Neural progenitor cell (in vitro differentiated cells): ENCODE measurements at regions not wholly inside any gene's neighbourhood (a gene's known extent, or its start where the extent isn't known, plus 50 kb on each side); places are given as distances from the start of the nearest gene placed in this dataset.

Source experiments
- DNase-seq: peaks from one replicate; pipeline ENCODE4 v3.0.0-alpha.2; 2016; ENCODE audit warnings: low spot score
- H2AFZ ChIP-seq: fragments of 200-600 bp; sonication (generic); replicated peaks from 2 replicates; pipeline ENCODE4 v1.6.1; 2016; ENCODE audit warnings: antibody characterized with exemption
- H3F3A ChIP-seq: fragments of 200-600 bp; sonication (generic); 2 replicates; pipeline ENCODE4 v1.6.1; 2016; ENCODE audit warnings: antibody characterized with exemption, low read depth
- H3K27ac ChIP-seq: fragments of 200-600 bp; sonication (generic); 2 replicates; pipeline ENCODE4 v1.5.1; 2016; ENCODE audit warnings: mild to moderate bottlenecking
- H3K27me3 ChIP-seq: fragments of 200-600 bp; sonication (generic); 2 replicates; pipeline ENCODE4 v1.6.1; 2016; ENCODE audit warnings: mild to moderate bottlenecking, moderate library complexity
- H3K36me3 ChIP-seq: fragments of 200-600 bp; sonication (generic); 2 replicates; pipeline ENCODE4 v1.5.1; 2016
- H3K4me1 ChIP-seq: fragments of 200-600 bp; sonication (generic); 2 replicates; pipeline ENCODE4 v1.6.1; 2016; ENCODE audit warnings: mixed run types
- H3K4me2 ChIP-seq: fragments of 200-600 bp; sonication (generic); 2 replicates; pipeline ENCODE4 v1.6.1; 2016
- H3K4me3 ChIP-seq: fragments of 200-600 bp; sonication (generic); 2 replicates; pipeline ENCODE4 v1.5.1; 2016
- H3K79me2 ChIP-seq: fragments of 200-600 bp; sonication (generic); 2 replicates; pipeline ENCODE4 v1.6.1; 2016; ENCODE audit warnings: low read depth
- H3K9ac ChIP-seq: fragments of 200-600 bp; sonication (generic); 2 replicates; pipeline ENCODE4 v1.6.1; 2016
- H3K9me3 ChIP-seq: fragments of 200-600 bp; sonication (generic); 2 replicates; pipeline ENCODE4 v1.5.1; 2016; ENCODE audit warnings: low read depth
- H4K20me1 ChIP-seq: fragments of 200-600 bp; sonication (generic); 2 replicates; pipeline ENCODE4 v1.6.1; 2016; ENCODE audit warnings: low read depth
- H3K27ac Mint-ChIP-seq: 3 replicates; pipeline ENCODE4 v1.8.0; 2021; ENCODE audit warnings: mixed read lengths
- H3K27me3 Mint-ChIP-seq: 2 replicates; pipeline ENCODE4 v1.8.0; 2022; ENCODE audit warnings: low read depth, mild to moderate bottlenecking, inconsistent platforms, moderate library complexity, mixed read lengths; ENCODE audit not compliant: insufficient read depth
- H3K36me3 Mint-ChIP-seq: 3 replicates; pipeline ENCODE4 v1.8.0; 2021; ENCODE audit warnings: mixed read lengths
- H3K4me1 Mint-ChIP-seq: 3 replicates; pipeline ENCODE4 v1.8.0; 2021; ENCODE audit warnings: mixed read lengths
- H3K4me3 Mint-ChIP-seq: 3 replicates; pipeline ENCODE4 v1.8.0; 2021; ENCODE audit warnings: mild to moderate bottlenecking, moderate library complexity, mixed read lengths
- H3K9me3 Mint-ChIP-seq: 3 replicates; pipeline ENCODE4 v1.8.0; 2020; ENCODE audit warnings: mixed read lengths
- EZH2 ChIP-seq: fragments of 200-600 bp; sonication (generic); IDR thresholded peaks from 2 replicates; pipeline ENCODE4 v1.6.1; 2017; ENCODE audit warnings: antibody characterized with exemption, mild to moderate bottlenecking, moderate library complexity
- EZH2phosphoT487 ChIP-seq: fragments of 200-600 bp; sonication (generic); IDR thresholded peaks from 2 replicates; pipeline ENCODE4 v1.6.1; 2017; ENCODE audit warnings: antibody characterized with exemption
- TF ChIP-seq, protein P1 (sequence below): fragments of 200-600 bp; sonication (generic); IDR thresholded peaks from 2 replicates; pipeline ENCODE4 v1.5.1; 2017; ENCODE audit warnings: antibody characterized with exemption, mild to moderate bottlenecking

DNA sequence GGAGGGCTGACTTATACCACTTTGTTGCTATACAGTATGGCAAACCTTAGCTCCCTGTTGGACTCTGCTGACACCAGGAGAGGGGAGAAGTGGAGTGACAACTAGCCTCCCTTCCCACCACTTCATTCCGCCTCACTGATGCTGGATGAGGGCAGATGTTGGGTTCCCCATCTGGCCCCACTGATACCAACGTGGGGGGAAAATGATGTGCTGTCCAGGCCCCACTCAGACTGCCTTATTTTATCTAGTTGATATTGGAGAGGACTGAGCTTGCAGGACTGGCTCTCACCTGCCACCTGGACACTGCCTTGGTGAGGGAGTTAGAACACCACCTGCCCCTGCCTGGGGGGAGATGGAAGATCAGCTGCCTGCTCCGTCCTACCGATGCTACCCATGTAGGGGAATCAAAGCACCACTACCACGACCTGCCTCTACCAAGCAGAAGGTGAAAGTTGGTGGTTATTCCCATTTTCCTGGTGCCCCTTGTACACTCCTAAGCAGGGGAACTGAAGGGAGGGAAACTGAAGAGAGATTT, 292.1 kb downstream of the GADD45G start:
- Mint-ChIP-seq H3K4me3 (no peak overlapping the region), H3K27ac (no peak overlapping the region), H3K36me3 (no peaks in the 10 kb centered on the region), H3K9me3 (no peaks in the 10 kb centered on the region), H3K27me3 (peaks cover 4% of the 10 kb centered on the region), H3K4me1 (peaks cover under 1% of the 10 kb centered on the region)
- DNase-seq, result no peak
- Histone ChIP-seq H2AFZ (no peak overlapping the region), H3K4me3 (no peak overlapping the region), H3F3A (no peaks in the 10 kb centered on the region), H3K27ac (no peak overlapping the region), H3K79me2 (no peaks in the 10 kb centered on the region), H3K4me1 (no peaks in the 10 kb centered on the region), H3K4me2 (no peak overlapping the region), H3K9me3 (no peaks in the 10 kb centered on the region), H3K36me3 (no peaks in the 10 kb centered on the region), H3K27me3 (no peaks in the 10 kb centered on the region), H3K9ac (no peak overlapping the region), H4K20me1 (no peaks in the 10 kb centered on the region)
- TF ChIP-seq, protein P1, sequence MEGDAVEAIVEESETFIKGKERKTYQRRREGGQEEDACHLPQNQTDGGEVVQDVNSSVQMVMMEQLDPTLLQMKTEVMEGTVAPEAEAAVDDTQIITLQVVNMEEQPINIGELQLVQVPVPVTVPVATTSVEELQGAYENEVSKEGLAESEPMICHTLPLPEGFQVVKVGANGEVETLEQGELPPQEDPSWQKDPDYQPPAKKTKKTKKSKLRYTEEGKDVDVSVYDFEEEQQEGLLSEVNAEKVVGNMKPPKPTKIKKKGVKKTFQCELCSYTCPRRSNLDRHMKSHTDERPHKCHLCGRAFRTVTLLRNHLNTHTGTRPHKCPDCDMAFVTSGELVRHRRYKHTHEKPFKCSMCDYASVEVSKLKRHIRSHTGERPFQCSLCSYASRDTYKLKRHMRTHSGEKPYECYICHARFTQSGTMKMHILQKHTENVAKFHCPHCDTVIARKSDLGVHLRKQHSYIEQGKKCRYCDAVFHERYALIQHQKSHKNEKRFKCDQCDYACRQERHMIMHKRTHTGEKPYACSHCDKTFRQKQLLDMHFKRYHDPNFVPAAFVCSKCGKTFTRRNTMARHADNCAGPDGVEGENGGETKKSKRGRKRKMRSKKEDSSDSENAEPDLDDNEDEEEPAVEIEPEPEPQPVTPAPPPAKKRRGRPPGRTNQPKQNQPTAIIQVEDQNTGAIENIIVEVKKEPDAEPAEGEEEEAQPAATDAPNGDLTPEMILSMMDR, result no peak
- TF ChIP-seq EZH2 (no peak), EZH2phosphoT487 (no peak)

DNA sequence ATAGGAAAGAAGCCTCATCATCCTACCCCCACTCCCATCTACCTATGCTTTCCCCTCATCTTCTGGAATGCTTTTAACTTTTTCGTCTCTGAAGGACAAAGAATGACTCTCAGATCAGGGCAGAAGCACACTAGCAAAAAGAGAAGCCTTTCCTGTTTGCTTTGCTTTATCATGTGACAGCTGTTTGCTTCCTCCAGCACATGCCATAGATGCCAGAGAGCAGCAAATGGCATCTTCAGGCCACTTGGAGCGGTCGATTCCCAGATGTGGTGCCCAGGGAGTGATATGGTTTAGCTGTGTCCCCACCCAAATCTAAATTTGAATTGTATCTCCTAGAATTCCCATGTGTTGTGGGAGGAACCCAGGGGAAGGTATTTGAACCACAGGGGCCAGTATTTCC, 294.8 kb downstream of the GADD45G start:
- H3K27ac ChIP-seq, result no peak overlapping the region
- H3K4me3 ChIP-seq, result no peak overlapping the region
- H3K79me2 ChIP-seq, result no peaks in the 10 kb centered on the region
- H3K4me1 ChIP-seq, result no peaks in the 10 kb centered on the region
- H4K20me1 ChIP-seq, result no peaks in the 10 kb centered on the region
- H3K9me3 ChIP-seq, result no peaks in the 10 kb centered on the region
- H3K27ac Mint-ChIP-seq, result no peak overlapping the region
- no peaks in the 10 kb centered on the region for H3K36me3 Mint-ChIP-seq
- no peak for DNase-seq
- peaks cover 3% of the 10 kb centered on the region for H3K27me3 Mint-ChIP-seq
- no peak overlapping the region for H3K4me3 Mint-ChIP-seq
- no peaks in the 10 kb centered on the region for H3F3A ChIP-seq
- H2AFZ ChIP-seq, result no peak overlapping the region
- H3K9me3 Mint-ChIP-seq, result no peaks in the 10 kb centered on the region
- H3K9ac ChIP-seq, result no peak overlapping the region
- no peaks in the 10 kb centered on the region for H3K36me3 ChIP-seq
- no peaks in the 10 kb centered on the region for H3K27me3 ChIP-seq
- TF ChIP-seq EZH2 (no peak), EZH2phosphoT487 (no peak)
- TF ChIP-seq, protein P1, result no peak
- H3K4me1 Mint-ChIP-seq, result peaks cover 11% of the 10 kb centered on the region
- H3K4me2 ChIP-seq, result no peak overlapping the region

DNA sequence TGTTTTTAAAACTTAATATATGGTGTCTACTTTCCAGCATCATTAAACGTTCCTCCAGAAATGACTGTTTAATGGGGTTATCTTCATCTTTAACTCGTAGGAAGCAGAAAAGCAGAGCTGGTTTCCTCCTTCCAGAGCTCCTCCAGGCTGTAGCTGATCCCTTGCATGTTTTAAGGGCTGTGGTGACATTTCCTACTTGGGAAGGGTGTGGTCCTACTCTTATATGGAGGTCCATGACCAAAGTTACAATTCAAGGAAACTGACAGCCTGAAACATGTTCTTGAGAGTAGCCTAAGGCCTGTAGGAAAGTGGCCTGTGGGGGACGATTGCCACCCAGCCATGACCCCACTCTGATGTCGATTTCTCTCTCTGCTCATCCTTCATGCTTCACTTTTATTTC, 297.1 kb downstream of the GADD45G start:
- Mint-ChIP-seq H3K27ac (no peak overlapping the region), H3K27me3 (peaks cover 3% of the 10 kb centered on the region), H3K36me3 (no peaks in the 10 kb centered on the region), H3K9me3 (no peaks in the 10 kb centered on the region), H3K4me3 (peak overlapping the region; percentile 33), H3K4me1 (peaks cover 14% of the 10 kb centered on the region)
- Histone ChIP-seq H2AFZ (no peak overlapping the region), H4K20me1 (no peaks in the 10 kb centered on the region), H3K27ac (no peak overlapping the region), H3K4me2 (no peak overlapping the region), H3K9me3 (no peaks in the 10 kb centered on the region), H3K27me3 (no peaks in the 10 kb centered on the region), H3F3A (no peaks in the 10 kb centered on the region), H3K4me3 (no peak overlapping the region), H3K4me1 (no peaks in the 10 kb centered on the region), H3K9ac (no peak overlapping the region), H3K36me3 (no peaks in the 10 kb centered on the region), H3K79me2 (no peaks in the 10 kb centered on the region)
- TF ChIP-seq EZH2phosphoT487 (no peak), EZH2 (no peak)
- TF ChIP-seq, protein P1, result no peak
- no peak for DNase-seq
